Trophoblast cell (in vitro differentiated cells and primary cell): ENCODE measurements at regions not wholly inside any gene's neighbourhood (a gene's known extent, or its start where the extent isn't known, plus 50 kb on each side); places are given as distances from the start of the nearest gene placed in this dataset.

ENCODE experiments used
- DNase-seq, 2 donors: peaks; one replicate each; pipeline ENCODE4 v3.0.0-alpha.2; 2016
- H2AFZ ChIP-seq: 2 replicates; pipeline ENCODE4 v1.6.1; 2013; ENCODE audit warnings: low read length, moderate library complexity, mild to moderate bottlenecking; ENCODE audit not compliant: insufficient read depth, poor library complexity
- H2AK5ac ChIP-seq: 2 replicates; pipeline ENCODE4 v1.6.1; 2013; ENCODE audit warnings: mild to moderate bottlenecking, low read length
- H2BK120ac ChIP-seq: 2 replicates; pipeline ENCODE4 v1.6.1; 2013; ENCODE audit warnings: low read length, mild to moderate bottlenecking, moderate library complexity; ENCODE audit not compliant: insufficient read depth, poor library complexity
- H2BK12ac ChIP-seq: 2 replicates; pipeline ENCODE4 v1.6.1; 2013; ENCODE audit warnings: mild to moderate bottlenecking, low read length, moderate library complexity
- H2BK5ac ChIP-seq: 2 replicates; pipeline ENCODE4 v1.6.1; 2013; ENCODE audit warnings: low read length, low read depth, moderate library complexity, mild to moderate bottlenecking; ENCODE audit not compliant: poor library complexity
- H3K14ac ChIP-seq: 2 replicates; pipeline ENCODE4 v1.6.1; 2013; ENCODE audit warnings: mild to moderate bottlenecking, low read length
- H3K18ac ChIP-seq: 2 replicates; pipeline ENCODE4 v1.6.1; 2013; ENCODE audit warnings: mild to moderate bottlenecking, low read length
- H3K23ac ChIP-seq: 2 replicates; pipeline ENCODE4 v1.6.1; 2013; ENCODE audit warnings: low read length
- H3K27ac ChIP-seq: 2 replicates; pipeline ENCODE4 v1.5.1; 2013; ENCODE audit warnings: low read depth, mild to moderate bottlenecking, inconsistent platforms, low read length, moderate library complexity
- H3K27me3 ChIP-seq: 2 replicates; pipeline ENCODE4 v1.6.1; 2013; ENCODE audit warnings: inconsistent platforms, mild to moderate bottlenecking, low read length, moderate library complexity; ENCODE audit not compliant: insufficient read depth
- H3K36me3 ChIP-seq, 2 experiments: 1 replicate in 1 of 2; 2 replicates in 1 of 2; pipeline ENCODE4 v1.6.1; 2013; ENCODE audit warnings: low read length in 2 of 2, mild to moderate bottlenecking in 2 of 2, moderate library complexity in 1 of 2; ENCODE audit not compliant: insufficient read depth in 2 of 2, control insufficient read depth in 1 of 2
- H3K4ac ChIP-seq: 2 replicates; pipeline ENCODE4 v1.6.1; 2013; ENCODE audit warnings: low read depth, mild to moderate bottlenecking, low read length, moderate library complexity
- H3K4me1 ChIP-seq, 2 experiments: 1 replicate in 1 of 2; 2 replicates in 1 of 2; pipeline ENCODE4 v1.6.1; 2013; ENCODE audit warnings: low read length in 2 of 2, mild to moderate bottlenecking in 2 of 2, moderate library complexity in 1 of 2; ENCODE audit not compliant: insufficient read depth in 2 of 2, control insufficient read depth in 1 of 2
- H3K4me2 ChIP-seq: 2 replicates; pipeline ENCODE4 v1.6.1; 2013; ENCODE audit warnings: inconsistent platforms, mild to moderate bottlenecking, low read length, moderate library complexity
- H3K4me3 ChIP-seq: 2 replicates; pipeline ENCODE4 v1.5.1; 2013; ENCODE audit warnings: mild to moderate bottlenecking, low read depth, low read length, inconsistent platforms
- H3K79me1 ChIP-seq: one replicate; pipeline ENCODE4 v1.6.1; 2013; ENCODE audit warnings: low read length
- H3K79me2 ChIP-seq: 2 replicates; pipeline ENCODE4 v1.6.1; 2013; ENCODE audit warnings: low read length, mild to moderate bottlenecking; ENCODE audit not compliant: control insufficient read depth, insufficient read depth, poor library complexity
- H3K9ac ChIP-seq: 2 replicates; pipeline ENCODE4 v1.6.1; 2013; ENCODE audit warnings: mild to moderate bottlenecking, low read length
- H3K9me3 ChIP-seq: 2 replicates; pipeline ENCODE4 v1.6.1; 2013; ENCODE audit warnings: low read depth, mild to moderate bottlenecking, control low read depth, inconsistent platforms, low read length; ENCODE audit not compliant: insufficient read depth
- H4K12ac ChIP-seq: 2 replicates; pipeline ENCODE4 v1.6.1; 2013; ENCODE audit warnings: low read depth, mild to moderate bottlenecking, low read length, moderate library complexity
- H4K8ac ChIP-seq: 2 replicates; pipeline ENCODE4 v1.6.1; 2013; ENCODE audit warnings: low read depth, mild to moderate bottlenecking, low read length, moderate library complexity
- H4K91ac ChIP-seq: one replicate; pipeline ENCODE4 v1.6.1; 2013; ENCODE audit warnings: low read depth, mild to moderate bottlenecking, low read length, moderate library complexity
- WGBS: extraction: QIAGEN DNeasy Blood & Tissue Kit; methylation state at CpG from one replicate; pipeline ENCODE4 v1.1.7; 2013; ENCODE audit warnings: missing lambda C conversion rate; ENCODE audit not compliant: insufficient read length, insufficient coverage; ENCODE audit errors: extremely low coverage; 5-methylcytosine and 5-hydroxymethylcytosine counted together

GRCh38 chr11:87810486-87810885, 364.8 kb downstream of the RAB38 start:
- Histone ChIP-seq H3K27ac (no peak overlapping the region), H3K4me2 (no peak overlapping the region), H3K14ac (no peak overlapping the region), H2AK5ac (no peak overlapping the region), H3K4ac (no peak overlapping the region), H3K4me3 (no peak overlapping the region), H2BK12ac (no peak overlapping the region), H2BK5ac (no peak overlapping the region), H2BK120ac (no peak overlapping the region), H3K27me3 (no peaks in the 10 kb centered on the region), H3K9ac (no peak overlapping the region), H3K79me1 (no peaks in the 10 kb centered on the region), H3K23ac (no peak overlapping the region), H3K79me2 (no peaks in the 10 kb centered on the region), H4K12ac (no peak overlapping the region), H4K91ac (no peak overlapping the region), H3K4me1 (no peaks in the 10 kb centered on the region), H2AFZ (no peak overlapping the region), H3K9me3 (no peaks in the 10 kb centered on the region), H3K36me3 (no peaks in the 10 kb centered on the region), H4K8ac (no peak overlapping the region), H3K18ac (no peak overlapping the region)
- WGBS, result no CpG with 5 or more reads among the region's 4 CpGs
- DNase-seq, result no peak

DNA sequence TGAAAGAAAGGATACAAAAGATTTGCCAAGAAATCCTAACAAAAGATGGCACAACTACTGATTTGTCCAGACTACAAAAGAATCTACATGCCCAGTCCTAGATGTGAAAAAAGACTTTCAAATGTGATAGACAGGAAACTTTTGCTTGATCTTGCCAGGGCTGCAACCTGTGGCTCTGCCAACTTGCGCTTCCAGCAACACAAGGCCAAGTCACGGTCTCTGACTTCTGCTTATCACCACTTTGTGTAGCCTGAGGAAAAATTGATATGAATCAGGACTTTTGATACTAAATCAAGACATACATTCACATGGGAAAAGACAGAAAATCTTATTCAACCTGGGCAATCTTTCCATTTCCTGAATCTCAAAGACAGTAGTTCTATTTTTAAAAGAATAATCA, 366.0 kb downstream of the RAB38 start:
- WGBS, result no CpG with 5 or more reads among the region's 2 CpGs
- Histone ChIP-seq H3K4me2 (no peak overlapping the region), H3K18ac (no peak overlapping the region)

DNA sequence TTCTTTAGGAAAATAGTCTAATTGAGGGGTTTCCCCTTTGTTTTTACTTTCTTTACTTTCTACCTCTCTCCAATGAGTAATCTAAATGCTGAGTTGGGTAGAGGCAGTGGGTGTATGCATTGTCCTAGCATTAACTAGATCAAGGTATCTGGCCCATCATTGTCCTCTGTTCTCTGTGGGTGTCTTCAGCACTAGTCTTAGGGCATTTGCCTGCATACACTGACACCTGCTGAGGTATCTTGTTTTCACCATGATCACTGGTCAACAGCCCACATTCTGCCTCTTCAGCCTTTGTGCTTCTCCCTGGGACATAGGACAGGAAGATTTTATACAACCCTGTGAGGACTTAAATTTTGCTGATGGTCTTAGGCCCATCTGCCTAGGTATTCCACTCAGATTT, 371.1 kb downstream of the RAB38 start:
- H3K23ac ChIP-seq, result peak overlapping the region; percentile 74
- H4K12ac ChIP-seq, result no peak overlapping the region
- H4K8ac ChIP-seq, result no peak overlapping the region
- no peaks in the 10 kb centered on the region for H3K79me2 ChIP-seq
- H3K27ac ChIP-seq, result no peak overlapping the region
- no peaks in the 10 kb centered on the region for H3K27me3 ChIP-seq
- DNase-seq, result no peak
- no peaks in the 10 kb centered on the region for H3K79me1 ChIP-seq
- H3K9me3 ChIP-seq, result no peaks in the 10 kb centered on the region
- no peak overlapping the region for H2BK12ac ChIP-seq
- no peak overlapping the region for H2BK120ac ChIP-seq
- no peak overlapping the region for H3K9ac ChIP-seq
- no peak overlapping the region for H3K4me3 ChIP-seq
- H2AFZ ChIP-seq, result no peak overlapping the region
- no peak overlapping the region for H2BK5ac ChIP-seq
- H3K18ac ChIP-seq, result no peak overlapping the region
- H3K14ac ChIP-seq, result no peak overlapping the region
- no peaks in the 10 kb centered on the region for H3K4me1 ChIP-seq
- no peak overlapping the region for H4K91ac ChIP-seq
- H3K36me3 ChIP-seq, result no peaks in the 10 kb centered on the region
- no peak overlapping the region for H3K4ac ChIP-seq
- no peak overlapping the region for H2AK5ac ChIP-seq
- H3K4me2 ChIP-seq, result no peak overlapping the region

More for the DNA sequence above, 366.0 kb downstream of the RAB38 start:
- no peaks in the 10 kb centered on the region for H3K79me1 ChIP-seq
- H2AK5ac ChIP-seq, result no peak overlapping the region
- DNase-seq, result no peak
- H3K27me3 ChIP-seq, result no peaks in the 10 kb centered on the region
- no peak overlapping the region for H3K4ac ChIP-seq
- no peak overlapping the region for H3K27ac ChIP-seq
- H3K4me1 ChIP-seq, result no peaks in the 10 kb centered on the region
- no peak overlapping the region for H3K9ac ChIP-seq
- no peaks in the 10 kb centered on the region for H3K9me3 ChIP-seq
- no peaks in the 10 kb centered on the region for H3K36me3 ChIP-seq
- no peak overlapping the region for H4K91ac ChIP-seq
- H2BK12ac ChIP-seq, result no peak overlapping the region
- no peak overlapping the region for H4K8ac ChIP-seq
- H2BK5ac ChIP-seq, result no peak overlapping the region
- no peak overlapping the region for H4K12ac ChIP-seq
- no peak overlapping the region for H3K4me3 ChIP-seq
- H3K14ac ChIP-seq, result no peak overlapping the region
- no peak overlapping the region for H3K23ac ChIP-seq
- no peak overlapping the region for H2BK120ac ChIP-seq
- H2AFZ ChIP-seq, result no peak overlapping the region
- no peaks in the 10 kb centered on the region for H3K79me2 ChIP-seq

DNA sequence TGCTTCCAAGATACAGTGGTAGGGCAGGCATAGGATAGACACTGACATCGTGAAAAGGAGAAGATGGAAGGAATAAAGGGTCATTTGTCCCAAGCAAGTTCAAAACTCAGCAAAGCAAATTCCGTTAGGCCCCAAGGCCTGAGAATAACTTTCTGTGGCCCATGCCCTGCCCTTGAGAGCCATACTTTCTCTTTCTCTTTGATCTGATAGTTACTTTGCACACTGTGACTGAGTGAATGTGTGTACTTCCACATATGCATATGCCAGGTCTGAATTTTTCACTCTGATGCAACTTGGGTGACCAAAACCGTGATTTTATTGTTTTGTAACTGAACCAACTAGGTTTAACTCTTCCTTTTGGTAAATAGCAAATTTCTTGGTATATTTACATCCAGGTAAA, 371.5 kb downstream of the RAB38 start:
- H2BK120ac ChIP-seq, result no peak overlapping the region

More for the DNA sequence above, 371.5 kb downstream of the RAB38 start:
- H3K23ac ChIP-seq, result no peak overlapping the region
- H3K27me3 ChIP-seq, result no peaks in the 10 kb centered on the region
- H3K18ac ChIP-seq, result no peak overlapping the region
- no CpG with 5 or more reads among the region's 3 CpGs for WGBS
- no peaks in the 10 kb centered on the region for H3K9me3 ChIP-seq
- no peak overlapping the region for H2AFZ ChIP-seq
- H3K36me3 ChIP-seq, result no peaks in the 10 kb centered on the region
- no peak overlapping the region for H3K27ac ChIP-seq
- H3K4me3 ChIP-seq, result no peak overlapping the region
- H4K8ac ChIP-seq, result no peak overlapping the region
- no peak overlapping the region for H4K12ac ChIP-seq
- no peak overlapping the region for H3K14ac ChIP-seq
- no peak overlapping the region for H3K4me2 ChIP-seq
- H3K79me2 ChIP-seq, result no peaks in the 10 kb centered on the region
- no peak for DNase-seq
- no peak overlapping the region for H3K4ac ChIP-seq
- no peaks in the 10 kb centered on the region for H3K4me1 ChIP-seq
- no peaks in the 10 kb centered on the region for H3K79me1 ChIP-seq
- H4K91ac ChIP-seq, result no peak overlapping the region
- H2BK5ac ChIP-seq, result no peak overlapping the region
- no peak overlapping the region for H3K9ac ChIP-seq
- no peak overlapping the region for H2BK12ac ChIP-seq
- no peak overlapping the region for H2AK5ac ChIP-seq
